ENCODE measurements at regions not wholly inside any gene's neighbourhood (a gene's known extent, or its start where the extent isn't known, plus 50 kb on each side); places are given as distances from the start of the nearest gene placed in this dataset.
A peak's percentile ranks its signal among the peaks of the same experiment; 100 is the strongest.
"Not testable (repeated sequence)": the region's sequence is repeated elsewhere in the genome, so short reads cannot be mapped to it uniquely, and the experiment has no call there.

- in situ Hi-C loops (cut with HindIII; ENCODE audit: low sequenced_read_pairs), result no loop called here
- H3K4me3 ChIP-seq (ENCODE audit: low read depth, low read length), result no peak overlapping the region
- DNase-seq (ENCODE audit: low read depth), result no peak
- no peak for TF ChIP-seq CTCF (IDR thresholded peaks at IDR 0.05; ENCODE audit: low read depth, low read length, missing control alignments)
Measured at GRCh38 chr12:76180401-76181277, 96.2 kb upstream of the NAP1L1 start.

- in situ Hi-C loops (cut with HindIII; ENCODE audit: low sequenced_read_pairs), result no loop called here
- DNase-seq (ENCODE audit: low read depth), result no peak
- no peak for TF ChIP-seq CTCF (IDR thresholded peaks at IDR 0.05; ENCODE audit: low read depth, low read length, missing control alignments)
- no peak overlapping the region for H3K4me3 ChIP-seq (ENCODE audit: low read depth, low read length)
Measured at GRCh38 chr12:76178452-76178851, 94.0 kb upstream of the NAP1L1 start.

GRCh38 chr12:76177821-76178220 lies 93.3 kb upstream of the NAP1L1 start:
- no peak for DNase-seq (ENCODE audit: low read depth)
- no peak for TF ChIP-seq CTCF (IDR thresholded peaks at IDR 0.05; ENCODE audit: low read depth, low read length, missing control alignments)
- in situ Hi-C loops (cut with HindIII; ENCODE audit: low sequenced_read_pairs), result no loop called here
- no peak overlapping the region for H3K4me3 ChIP-seq (ENCODE audit: low read depth, low read length)

- H3K4me3 ChIP-seq (ENCODE audit: low read depth, low read length), result no peak overlapping the region
- no peak for TF ChIP-seq CTCF (IDR thresholded peaks at IDR 0.05; ENCODE audit: low read depth, low read length, missing control alignments)
- in situ Hi-C loops (cut with HindIII; ENCODE audit: low sequenced_read_pairs), result no loop called here
- DNase-seq (ENCODE audit: low read depth), result no peak
Measured at GRCh38 chr12:76176940-76177339, 92.5 kb upstream of the NAP1L1 start.

GRCh38 chr12:76175946-76176345 lies 91.5 kb upstream of the NAP1L1 start:
- in situ Hi-C loops (cut with HindIII; ENCODE audit: low sequenced_read_pairs); H3K4me3 ChIP-seq (ENCODE audit: low read depth, low read length); DNase-seq (ENCODE audit: low read depth): not testable (repeated sequence)

- DNase-seq (ENCODE audit: low read depth), result no peak
- in situ Hi-C loops (cut with HindIII; ENCODE audit: low sequenced_read_pairs), result no loop called here
- H3K4me3 ChIP-seq (ENCODE audit: low read depth, low read length), result no peak overlapping the region
- no peak for TF ChIP-seq CTCF (IDR thresholded peaks at IDR 0.05; ENCODE audit: low read depth, low read length, missing control alignments)
Measured at GRCh38 chr12:76173756-76174155, 89.3 kb upstream of the NAP1L1 start.

GRCh38 chr12:76158518-76159321 lies 74.2 kb upstream of the NAP1L1 start:
- H3K4me3 ChIP-seq (ENCODE audit: low read depth, low read length), result no peak overlapping the region
- TF ChIP-seq CTCF (IDR thresholded peaks at IDR 0.05; ENCODE audit: low read depth, low read length, missing control alignments), result peak; percentile 83
- in situ Hi-C loops (cut with HindIII; ENCODE audit: low sequenced_read_pairs), result no loop called here
- DNase-seq (ENCODE audit: low read depth), result peak; percentile 66
